Omental fat pad (tissue), 3 donors: ENCODE measurements at regions not wholly inside any gene's neighbourhood (a gene's known extent, or its start where the extent isn't known, plus 50 kb on each side); places are given as distances from the start of the nearest gene placed in this dataset.

ENCODE experiments used
- ATAC-seq: fragments of 150-250 bp; one replicate; pipeline ENCODE4 v1.9.1; 2016; ENCODE audit warnings: mild to moderate bottlenecking, moderate library complexity; ENCODE audit not compliant: low FRiP score
- DNase-seq: peaks from one replicate; pipeline ENCODE4 v3.0.0-alpha.2; 2019; ENCODE audit warnings: low spot score
- CTCF ChIP-seq, 3 donors: fragments of 450-650 bp; IDR thresholded peaks; one replicate each; pipeline ENCODE4 v1.5.1; 2016 to 2017; ENCODE audit warnings: antibody characterized with exemption in 3 of 3, mild to moderate bottlenecking in 3 of 3, moderate library complexity in 2 of 3

DNA sequence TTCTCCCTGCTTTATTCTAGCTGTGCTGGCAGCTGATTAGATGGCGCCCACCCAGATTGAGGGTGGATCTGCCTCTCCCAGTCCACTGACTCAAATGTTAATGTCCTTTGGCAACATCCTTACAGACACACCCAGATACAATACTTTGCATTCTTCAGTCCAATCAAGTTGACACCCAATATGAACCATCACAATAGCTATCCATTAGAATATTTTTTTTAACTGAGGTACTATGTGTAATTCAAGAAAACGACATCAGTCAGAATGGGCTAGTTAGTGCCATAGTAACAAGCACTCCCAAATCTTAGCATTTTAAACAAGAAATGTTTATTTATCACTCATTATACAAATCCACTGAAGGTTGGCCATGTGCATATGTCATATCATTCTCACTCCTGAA lies 723.1 kb downstream of the NR2F2 start:
- ATAC-seq (no peak), DNase-seq (no peak)
- no peak for TF ChIP-seq CTCF (IDR thresholded peaks at IDR 0.05)

GRCh38 chr15:97057503-97057902 lies 727.0 kb downstream of the NR2F2 start:
- no peak for DNase-seq
- TF ChIP-seq CTCF (IDR thresholded peaks at IDR 0.05) = no peak
- ATAC-seq = no peak

- no peak for DNase-seq
- TF ChIP-seq CTCF (IDR thresholded peaks at IDR 0.05) = no peak
- no peak for ATAC-seq
Observed at GRCh38 chr15:97059281-97059680, 728.8 kb downstream of the NR2F2 start.

DNA sequence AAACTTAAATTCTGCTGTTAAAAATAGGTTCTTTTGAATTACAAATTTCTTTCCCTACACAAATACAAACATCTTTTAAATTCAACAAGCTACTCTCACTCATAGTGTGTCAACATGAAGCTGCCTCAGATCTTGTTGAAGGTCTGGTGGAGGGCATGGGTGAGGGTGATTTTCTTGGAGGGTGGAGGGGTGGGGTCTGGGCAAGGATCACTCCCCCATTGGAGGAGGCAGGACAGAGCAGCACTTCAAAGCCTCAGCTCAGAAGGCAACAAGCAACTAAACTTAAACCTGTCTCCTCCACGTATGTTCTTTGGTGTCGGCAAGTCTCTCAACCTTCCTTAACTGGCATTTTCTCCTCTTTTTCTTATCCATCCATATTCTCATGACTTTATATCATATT lies 730.9 kb downstream of the NR2F2 start:
- ATAC-seq (no peak), DNase-seq (no peak)
- no peak for TF ChIP-seq CTCF (IDR thresholded peaks at IDR 0.05)

DNA sequence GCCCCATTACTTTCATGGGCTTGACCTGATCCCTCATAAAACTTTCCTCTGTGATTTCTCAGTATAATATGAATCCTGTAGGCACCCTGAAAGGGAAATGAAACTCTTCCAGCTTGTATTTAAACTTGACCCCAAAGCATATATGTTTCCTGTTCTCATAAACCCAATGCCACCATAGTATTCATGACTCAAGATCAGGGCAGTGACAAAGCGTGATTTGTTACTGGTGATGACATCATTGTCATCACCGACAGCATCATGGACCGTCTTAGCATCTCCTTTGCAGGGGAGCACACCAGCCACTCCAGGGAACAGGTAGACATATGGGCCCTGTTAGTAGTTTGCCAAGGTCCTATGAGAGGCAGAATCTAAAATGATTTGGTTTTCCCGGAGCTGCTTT lies 741.2 kb downstream of the NR2F2 start:
- no peak for TF ChIP-seq CTCF (IDR thresholded peaks at IDR 0.05)
- DNase-seq = no peak
- ATAC-seq = no peak

GRCh38 chr15:97072545-97072944 lies 742.0 kb downstream of the NR2F2 start:
- no peak for ATAC-seq
- no peak for DNase-seq
- no peak for TF ChIP-seq CTCF (IDR thresholded peaks at IDR 0.05)

- no peak for ATAC-seq
- DNase-seq = no peak
- no peak for TF ChIP-seq CTCF (IDR thresholded peaks at IDR 0.05)
Observed at GRCh38 chr15:97076011-97076410, 745.5 kb downstream of the NR2F2 start.
